Urinary bladder (tissue), 3 donors: ENCODE measurements at regions not wholly inside any gene's neighbourhood (a gene's known extent, or its start where the extent isn't known, plus 50 kb on each side); places are given as distances from the start of the nearest gene placed in this dataset.

Source experiments
- DNase-seq: peaks from one replicate; pipeline ENCODE4 v3.0.0-alpha.2; 2015; ENCODE audit errors: extremely low spot score
- H3K27ac ChIP-seq: one replicate; pipeline ENCODE4 v1.5.1; 2013; ENCODE audit warnings: low read depth, mild to moderate bottlenecking, moderate library complexity
- H3K36me3 ChIP-seq: one replicate; pipeline ENCODE4 v1.6.1; 2013; ENCODE audit warnings: mild to moderate bottlenecking, moderate library complexity; ENCODE audit not compliant: insufficient read depth
- H3K4me1 ChIP-seq: one replicate; pipeline ENCODE4 v1.6.1; 2013; ENCODE audit warnings: mild to moderate bottlenecking, moderate library complexity; ENCODE audit not compliant: insufficient read depth
- H3K4me3 ChIP-seq: one replicate; pipeline ENCODE4 v1.5.1; 2013; ENCODE audit warnings: low read depth, low read length
- WGBS: extraction: QIAGEN DNeasy Blood & Tissue Kit; methylation state at CpG from one replicate; pipeline ENCODE4 v1.1.7; 2013; 5-methylcytosine and 5-hydroxymethylcytosine counted together
- donor health status: healthy with polysubstance abuse.
- donor health status: healthy.

DNA sequence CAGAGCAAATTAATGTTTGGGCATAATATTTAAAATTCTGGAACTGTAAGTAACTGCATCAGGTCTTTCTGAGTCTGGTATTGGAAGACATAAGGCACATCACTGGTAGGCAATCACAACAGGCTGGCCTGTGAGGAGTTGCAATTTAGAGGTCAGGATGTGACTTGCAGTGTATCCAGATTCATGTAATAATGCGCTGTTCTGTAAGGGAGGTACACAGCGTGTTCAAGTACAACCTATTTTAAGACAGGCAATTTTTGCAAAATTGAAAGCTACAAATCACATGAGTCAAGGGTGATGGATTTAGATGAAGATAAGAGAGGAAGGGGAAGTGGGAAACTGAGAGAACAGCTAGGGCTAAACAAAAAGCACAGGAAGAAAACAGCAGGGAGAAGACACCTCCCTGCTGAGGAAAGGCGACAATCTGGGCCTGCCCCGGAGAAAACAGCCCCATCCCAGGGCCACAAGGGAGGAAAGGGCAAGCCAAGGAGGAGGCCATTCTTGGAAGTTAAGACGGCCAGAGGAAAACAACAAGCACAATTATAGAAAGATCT is 138.1 kb downstream of the LACC1 start:
- no peak for DNase-seq
- WGBS, result 79% methylated on average over 5 of the region's 5 CpGs
- Histone ChIP-seq H3K4me1 (no peaks in the 10 kb centered on the region), H3K4me3 (no peak overlapping the region), H3K36me3 (no peaks in the 10 kb centered on the region), H3K27ac (no peak overlapping the region)

DNA sequence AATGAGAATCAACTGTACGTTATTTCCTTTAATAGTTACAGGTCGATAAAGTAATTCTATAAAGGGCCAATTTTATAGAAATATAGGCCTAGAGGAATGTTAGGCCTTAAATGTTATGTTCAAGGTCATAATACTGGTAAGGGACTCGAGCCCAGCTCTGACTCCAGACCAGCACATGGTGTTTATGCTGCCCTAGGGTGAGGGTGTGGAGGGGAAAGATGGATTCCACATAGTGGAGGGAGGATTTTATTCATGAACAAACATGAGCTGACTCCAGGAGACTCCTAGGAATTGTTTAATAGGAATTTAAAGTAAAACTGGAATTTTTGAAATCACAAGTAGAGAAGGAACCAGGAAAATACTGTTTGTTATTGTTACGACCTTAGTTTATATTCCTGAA is 139.9 kb downstream of the LACC1 start:
- H3K4me1 ChIP-seq, result no peaks in the 10 kb centered on the region
- 92% methylated on average over 4 of the region's 4 CpGs for WGBS
- H3K36me3 ChIP-seq, result no peaks in the 10 kb centered on the region
- H3K27ac ChIP-seq, result no peak overlapping the region
- DNase-seq, result no peak
- H3K4me3 ChIP-seq, result no peak overlapping the region

GRCh38 chr13:44021422-44021821 is 141.7 kb downstream of the LACC1 start:
- Histone ChIP-seq H3K36me3 (no peaks in the 10 kb centered on the region), H3K27ac (no peak overlapping the region), H3K4me3 (no peak overlapping the region), H3K4me1 (no peaks in the 10 kb centered on the region)
- no peak for DNase-seq
- WGBS, result 79% methylated on average over 3 of the region's 3 CpGs

GRCh38 chr13:44022196-44022595 is 142.5 kb downstream of the LACC1 start:
- no peak for DNase-seq
- WGBS, result 88% methylated on average over 2 of the region's 2 CpGs
- H3K36me3 ChIP-seq, result no peaks in the 10 kb centered on the region
- no peaks in the 10 kb centered on the region for H3K4me1 ChIP-seq
- H3K27ac ChIP-seq, result no peak overlapping the region
- no peak overlapping the region for H3K4me3 ChIP-seq

DNA sequence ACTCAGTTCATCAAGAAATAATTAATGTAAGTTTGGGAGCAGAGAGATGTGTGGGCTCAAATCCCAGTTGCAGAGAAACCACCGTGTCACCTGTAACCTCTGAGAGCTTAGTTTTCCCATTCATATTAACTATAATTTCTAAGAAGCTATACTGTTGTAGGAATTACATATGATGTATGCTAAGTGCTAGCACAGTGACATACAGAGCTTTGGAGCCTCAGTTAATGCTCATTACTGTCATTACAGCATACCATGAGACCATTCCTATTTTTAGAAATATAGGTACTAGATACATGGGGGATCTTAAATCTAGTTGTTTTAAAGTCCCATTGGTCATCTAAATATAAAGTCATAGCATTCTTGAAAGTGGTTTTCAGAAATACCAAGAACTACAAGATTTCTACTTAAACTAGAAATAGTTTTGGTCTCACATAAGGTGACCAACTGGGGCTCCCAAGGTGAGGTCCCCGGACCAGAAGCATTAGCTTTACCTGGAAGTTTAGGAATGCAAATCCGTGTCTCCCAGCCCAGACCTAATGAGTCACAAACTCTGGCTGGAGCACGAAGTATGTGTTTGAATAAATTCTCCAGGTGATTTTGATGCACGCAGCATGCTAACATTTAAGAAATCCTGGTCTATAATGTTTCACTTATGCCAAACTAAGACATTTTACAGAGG is 144.6 kb downstream of the LACC1 start:
- WGBS, result 90% methylated on average over 5 of the region's 5 CpGs
- H3K4me1 ChIP-seq, result no peaks in the 10 kb centered on the region

GRCh38 chr13:44024846-44025195 is 145.1 kb downstream of the LACC1 start:
- 78% methylated on average over 4 of the region's 4 CpGs for WGBS

More for the DNA sequence above, 144.6 kb downstream of the LACC1 start:
- H3K4me3 ChIP-seq, result no peak overlapping the region
- H3K27ac ChIP-seq, result no peak overlapping the region
- no peak for DNase-seq
- no peaks in the 10 kb centered on the region for H3K36me3 ChIP-seq

GRCh38 chr13:44026194-44026593 is 146.5 kb downstream of the LACC1 start:
- Histone ChIP-seq H3K27ac (no peak overlapping the region), H3K4me1 (no peaks in the 10 kb centered on the region), H3K36me3 (no peaks in the 10 kb centered on the region), H3K4me3 (no peak overlapping the region)
- 96% methylated on average over 4 of the region's 4 CpGs for WGBS
- no peak for DNase-seq

More at GRCh38 chr13:44024846-44025195, 145.1 kb downstream of the LACC1 start:
- Histone ChIP-seq H3K27ac (no peak overlapping the region), H3K4me3 (no peak overlapping the region), H3K4me1 (no peaks in the 10 kb centered on the region), H3K36me3 (no peaks in the 10 kb centered on the region)
- DNase-seq, result no peak

DNA sequence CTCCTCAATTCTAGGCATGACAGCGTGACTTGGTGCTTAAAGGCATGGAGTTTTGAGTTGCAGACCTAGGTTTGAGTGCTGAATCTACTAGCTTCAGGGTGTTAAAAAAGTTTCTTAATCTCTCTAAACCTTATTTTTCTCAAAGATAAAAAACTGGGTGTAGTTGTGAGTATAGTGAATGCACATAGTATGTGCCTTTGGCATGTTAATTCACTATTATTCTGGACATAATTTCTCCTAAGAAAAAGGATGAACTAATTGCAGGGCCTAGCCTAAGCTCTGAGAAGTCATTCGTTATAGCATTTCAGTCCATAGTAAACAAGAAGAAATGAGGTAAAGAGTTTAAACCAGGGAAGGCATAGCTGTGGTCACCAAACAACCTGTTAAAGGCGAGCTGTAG is 149.0 kb downstream of the LACC1 start:
- Histone ChIP-seq H3K4me3 (no peak overlapping the region), H3K4me1 (no peaks in the 10 kb centered on the region), H3K36me3 (no peaks in the 10 kb centered on the region), H3K27ac (no peak overlapping the region)
- DNase-seq, result no peak
- WGBS, result 93% methylated on average over 3 of the region's 3 CpGs

GRCh38 chr13:44030615-44031014 is 150.9 kb downstream of the LACC1 start:
- Histone ChIP-seq H3K27ac (no peak overlapping the region), H3K4me1 (no peaks in the 10 kb centered on the region), H3K4me3 (no peak overlapping the region), H3K36me3 (no peaks in the 10 kb centered on the region)
- WGBS, result 88% methylated on average over 3 of the region's 3 CpGs
- DNase-seq, result no peak

DNA sequence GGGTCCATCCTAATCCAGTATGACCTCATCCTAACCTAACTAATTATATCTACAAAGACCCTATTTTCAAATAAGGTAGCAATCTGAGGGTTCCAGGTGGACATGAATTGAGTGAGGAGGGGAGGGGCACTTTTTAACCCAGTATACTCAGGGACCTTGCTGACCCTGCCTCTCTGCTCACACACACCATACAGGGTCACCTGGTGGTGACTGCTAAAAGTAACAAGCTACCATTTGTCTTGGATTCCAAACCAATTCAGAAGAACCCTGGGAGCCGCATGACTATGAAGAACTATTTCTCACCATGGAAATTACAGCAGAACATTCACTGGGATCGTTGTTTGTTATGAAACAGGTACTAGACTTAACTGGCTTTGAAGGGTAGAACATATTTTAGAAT is 151.9 kb downstream of the LACC1 start:
- no peak for DNase-seq
- H3K36me3 ChIP-seq, result no peaks in the 10 kb centered on the region
- H3K4me1 ChIP-seq, result no peaks in the 10 kb centered on the region
- 96% methylated on average over 2 of the region's 2 CpGs for WGBS
- no peak overlapping the region for H3K27ac ChIP-seq
- H3K4me3 ChIP-seq, result no peak overlapping the region

DNA sequence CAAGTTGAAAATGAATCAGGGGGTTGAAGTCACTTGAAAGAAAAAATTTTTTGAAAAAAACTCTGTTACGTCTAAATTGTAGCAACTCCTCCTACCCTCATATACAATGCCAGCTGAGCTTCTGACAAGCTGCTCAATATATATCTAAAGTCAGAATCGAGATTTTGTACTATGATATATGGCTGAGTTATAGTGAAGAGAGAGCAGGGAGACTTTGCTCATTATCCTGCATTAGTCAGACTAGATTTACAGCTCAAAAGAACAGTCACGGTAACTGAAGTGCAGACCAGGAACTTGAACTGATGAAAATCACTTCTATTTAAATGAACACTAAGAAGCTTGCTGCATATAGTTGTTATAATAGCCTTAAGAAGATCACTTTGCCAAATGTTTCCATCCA is 153.1 kb downstream of the LACC1 start:
- Histone ChIP-seq H3K4me1 (no peaks in the 10 kb centered on the region), H3K4me3 (no peak overlapping the region), H3K27ac (no peak overlapping the region), H3K36me3 (no peaks in the 10 kb centered on the region)
- no peak for DNase-seq
- 61% methylated on average over 3 of the region's 3 CpGs for WGBS

GRCh38 chr13:44035400-44035799 is 155.7 kb downstream of the LACC1 start:
- Histone ChIP-seq H3K4me3 (no peak overlapping the region), H3K4me1 (no peaks in the 10 kb centered on the region), H3K27ac (no peak overlapping the region), H3K36me3 (no peaks in the 10 kb centered on the region)
- WGBS, result 100% methylated on average over 1 of the region's 1 CpG
- no peak for DNase-seq

DNA sequence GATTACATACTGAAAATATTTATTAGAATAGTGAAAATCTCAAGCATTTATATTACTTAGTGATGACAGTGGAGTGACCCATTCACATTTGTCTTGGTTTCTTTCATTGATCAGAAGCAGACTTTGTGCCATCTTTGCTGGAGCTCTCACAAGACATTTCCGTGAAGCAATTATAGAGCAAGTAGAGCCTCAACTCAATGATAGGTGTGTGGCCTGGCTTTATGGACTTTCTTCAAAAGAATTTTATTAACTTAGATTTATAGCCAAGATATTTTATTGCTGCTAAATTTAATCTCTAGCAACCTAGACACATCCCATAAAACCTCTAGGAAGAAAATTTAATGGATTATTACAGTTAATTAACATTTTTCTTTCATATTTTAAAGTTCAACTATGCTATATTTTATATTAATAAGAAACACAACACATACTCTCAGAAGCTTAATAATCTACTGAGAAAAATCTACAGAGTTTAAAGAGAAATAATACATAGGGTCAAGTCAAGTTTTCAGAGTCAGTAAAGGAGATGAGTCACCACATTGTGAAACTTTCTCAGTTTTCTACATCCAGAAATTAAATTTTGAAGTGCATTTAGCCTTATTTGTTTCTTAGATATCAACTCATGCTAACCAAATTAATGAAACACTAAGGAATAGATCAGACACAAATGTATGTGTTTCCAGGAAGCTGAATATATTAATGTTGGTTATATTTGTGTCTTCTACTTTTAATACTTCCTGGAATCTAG is 160.5 kb downstream of the LACC1 start:
- Histone ChIP-seq H3K4me1 (no peaks in the 10 kb centered on the region), H3K4me3 (no peak overlapping the region), H3K27ac (no peak overlapping the region), H3K36me3 (no peaks in the 10 kb centered on the region)
- no peak for DNase-seq
- WGBS, result 79% methylated on average over 1 of the region's 1 CpG

GRCh38 chr13:44040818-44041100 is 161.1 kb downstream of the LACC1 start:
- DNase-seq, result no peak
- Histone ChIP-seq H3K4me3 (no peak overlapping the region), H3K27ac (no peak overlapping the region), H3K4me1 (no peaks in the 10 kb centered on the region), H3K36me3 (no peaks in the 10 kb centered on the region)
